Activated B cell treated with CpG ODN at 0.5 μM for 24 hours (primary cell): ENCODE measurements at regions not wholly inside any gene's neighbourhood (a gene's known extent, or its start where the extent isn't known, plus 50 kb on each side); places are given as distances from the start of the nearest gene placed in this dataset.

Source experiments
- ATAC-seq: fragments of 200-7000 bp; cut with Tn5 transposase; one replicate; pipeline ENCODE4 v1.10.0; 2021; ENCODE audit warnings: low read depth, mild to moderate bottlenecking, moderate library complexity
- CTCF ChIA-PET: fragments of 350-600 bp; sonication (Branson Sonifier 250); formaldehyde crosslinking; loops from one replicate; lab custom pipeline; 2021; ENCODE audit warnings: antibody characterized with exemption; lab: Charles Lee
- POLR2A ChIA-PET: fragments of 350-600 bp; sonication (Branson Sonifier 250); formaldehyde crosslinking; loops from one replicate; lab custom pipeline; 2021; ENCODE audit warnings: antibody characterized with exemption; lab: Charles Lee
- DNase-seq: peaks from one replicate; pipeline ENCODE4 v3.0.0; 2022
- H3K27ac Mint-ChIP-seq: one replicate; pipeline ENCODE4 v1.8.0; 2020; ENCODE audit warnings: mixed read lengths
- H3K27me3 Mint-ChIP-seq: one replicate; pipeline ENCODE4 v1.8.0; 2021; ENCODE audit warnings: mixed read lengths
- H3K36me3 Mint-ChIP-seq: one replicate; pipeline ENCODE4 v1.8.0; 2021; ENCODE audit warnings: low read depth, mixed read lengths
- H3K4me1 Mint-ChIP-seq: one replicate; pipeline ENCODE4 v1.8.0; 2021; ENCODE audit warnings: mixed read lengths
- H3K4me3 Mint-ChIP-seq: one replicate; pipeline ENCODE4 v1.8.0; 2020; ENCODE audit warnings: mild to moderate bottlenecking, mixed read lengths
- H3K9me3 Mint-ChIP-seq: one replicate; pipeline ENCODE4 v1.8.0; 2020; ENCODE audit warnings: mixed read lengths
- intact Hi-C: fragments of 100-400 bp; cut with micrococcal nuclease; formaldehyde crosslinking; loops from one replicate; pipeline ENCODE4 v1.15.1; 2024
- TF ChIP-seq, protein P1 (sequence below): fragments of 200-600 bp; IDR thresholded peaks from one replicate; pipeline ENCODE4 v1.8.0; 2022; ENCODE audit warnings: antibody characterized with exemption, mild to moderate bottlenecking

GRCh38 chr14:61623927-61624326 lies 71.4 kb upstream of the HIF1A start:
- ChIA-PET POLR2A (interaction anchor here (0.9 kb wide), 1 partner anchor 14 kb away, joined by 3 read pairs; no protein-coding TSS in a partner anchor), CTCF (no interaction called here)
- Mint-ChIP-seq H3K4me1 (peaks cover 6% of the 10 kb centered on the region), H3K36me3 (no peaks in the 10 kb centered on the region), H3K9me3 (no peaks in the 10 kb centered on the region), H3K27me3 (no peaks in the 10 kb centered on the region), H3K4me3 (no peak overlapping the region), H3K27ac (no peak overlapping the region)
- TF ChIP-seq, protein P1, sequence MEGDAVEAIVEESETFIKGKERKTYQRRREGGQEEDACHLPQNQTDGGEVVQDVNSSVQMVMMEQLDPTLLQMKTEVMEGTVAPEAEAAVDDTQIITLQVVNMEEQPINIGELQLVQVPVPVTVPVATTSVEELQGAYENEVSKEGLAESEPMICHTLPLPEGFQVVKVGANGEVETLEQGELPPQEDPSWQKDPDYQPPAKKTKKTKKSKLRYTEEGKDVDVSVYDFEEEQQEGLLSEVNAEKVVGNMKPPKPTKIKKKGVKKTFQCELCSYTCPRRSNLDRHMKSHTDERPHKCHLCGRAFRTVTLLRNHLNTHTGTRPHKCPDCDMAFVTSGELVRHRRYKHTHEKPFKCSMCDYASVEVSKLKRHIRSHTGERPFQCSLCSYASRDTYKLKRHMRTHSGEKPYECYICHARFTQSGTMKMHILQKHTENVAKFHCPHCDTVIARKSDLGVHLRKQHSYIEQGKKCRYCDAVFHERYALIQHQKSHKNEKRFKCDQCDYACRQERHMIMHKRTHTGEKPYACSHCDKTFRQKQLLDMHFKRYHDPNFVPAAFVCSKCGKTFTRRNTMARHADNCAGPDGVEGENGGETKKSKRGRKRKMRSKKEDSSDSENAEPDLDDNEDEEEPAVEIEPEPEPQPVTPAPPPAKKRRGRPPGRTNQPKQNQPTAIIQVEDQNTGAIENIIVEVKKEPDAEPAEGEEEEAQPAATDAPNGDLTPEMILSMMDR: no peak
- intact Hi-C loops: loop anchor here (5.0 kb wide), 1 partner anchor 37 kb away; no protein-coding TSS in a partner anchor
- ATAC-seq: no peak
- no peak for DNase-seq

- ChIA-PET POLR2A (interaction anchor here (0.5 kb wide), 1 partner anchor 124 kb away, joined by 13 read pairs; no protein-coding TSS in a partner anchor), CTCF (no interaction called here)
- intact Hi-C loops: no loop called here
- no peaks in the 10 kb centered on the region for H3K36me3 Mint-ChIP-seq
- peaks cover 6% of the 10 kb centered on the region for H3K4me1 Mint-ChIP-seq
- no peak overlapping the region for H3K4me3 Mint-ChIP-seq
- no peaks in the 10 kb centered on the region for H3K27me3 Mint-ChIP-seq
- H3K27ac Mint-ChIP-seq: no peak overlapping the region
- ATAC-seq: no peak
- TF ChIP-seq, protein P1: no peak
- DNase-seq: no peak
- no peaks in the 10 kb centered on the region for H3K9me3 Mint-ChIP-seq
Observed at GRCh38 chr14:61625165-61625564, 70.1 kb upstream of the HIF1A start.

DNA sequence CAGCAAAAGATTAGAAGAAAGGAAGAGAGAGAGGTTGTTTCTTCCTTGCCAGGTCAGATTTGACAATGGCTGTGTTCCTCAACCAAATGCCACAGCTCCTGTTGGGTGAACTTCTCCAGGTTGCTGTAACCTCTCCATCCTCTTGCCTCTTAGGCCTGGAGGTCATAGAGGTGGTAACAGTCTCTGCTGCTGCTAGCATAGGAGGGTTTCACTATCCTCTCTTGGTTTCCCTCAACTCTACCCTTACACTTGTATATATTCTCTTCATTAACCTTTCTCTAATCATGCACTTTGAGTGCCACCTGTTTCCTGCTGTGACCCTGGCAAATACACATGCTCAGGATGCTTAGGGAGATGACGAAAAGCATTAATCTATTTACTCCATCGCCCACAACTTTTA lies 67.7 kb upstream of the HIF1A start:
- intact Hi-C loops: no loop called here
- CTCF ChIA-PET: no interaction called here

GRCh38 chr14:61628016-61628725 lies 67.1 kb upstream of the HIF1A start:
- Mint-ChIP-seq H3K27ac (no peak overlapping the region), H3K9me3 (no peaks in the 10 kb centered on the region), H3K36me3 (no peaks in the 10 kb centered on the region), H3K4me3 (no peak overlapping the region), H3K4me1 (no peaks in the 10 kb centered on the region), H3K27me3 (no peaks in the 10 kb centered on the region)
- TF ChIP-seq, protein P1: no peak
- POLR2A ChIA-PET: no interaction called here
- intact Hi-C loops: no loop called here
- ATAC-seq (no peak), DNase-seq (no peak)
- CTCF ChIA-PET: no interaction called here

More for the DNA sequence above, 67.7 kb upstream of the HIF1A start:
- POLR2A ChIA-PET: no interaction called here
- TF ChIP-seq, protein P1: no peak
- H3K36me3 Mint-ChIP-seq: no peaks in the 10 kb centered on the region
- ATAC-seq (no peak), DNase-seq (no peak)
- no peaks in the 10 kb centered on the region for H3K27me3 Mint-ChIP-seq
- H3K4me3 Mint-ChIP-seq: no peak overlapping the region
- no peak overlapping the region for H3K27ac Mint-ChIP-seq
- H3K4me1 Mint-ChIP-seq: no peaks in the 10 kb centered on the region
- H3K9me3 Mint-ChIP-seq: no peaks in the 10 kb centered on the region

DNA sequence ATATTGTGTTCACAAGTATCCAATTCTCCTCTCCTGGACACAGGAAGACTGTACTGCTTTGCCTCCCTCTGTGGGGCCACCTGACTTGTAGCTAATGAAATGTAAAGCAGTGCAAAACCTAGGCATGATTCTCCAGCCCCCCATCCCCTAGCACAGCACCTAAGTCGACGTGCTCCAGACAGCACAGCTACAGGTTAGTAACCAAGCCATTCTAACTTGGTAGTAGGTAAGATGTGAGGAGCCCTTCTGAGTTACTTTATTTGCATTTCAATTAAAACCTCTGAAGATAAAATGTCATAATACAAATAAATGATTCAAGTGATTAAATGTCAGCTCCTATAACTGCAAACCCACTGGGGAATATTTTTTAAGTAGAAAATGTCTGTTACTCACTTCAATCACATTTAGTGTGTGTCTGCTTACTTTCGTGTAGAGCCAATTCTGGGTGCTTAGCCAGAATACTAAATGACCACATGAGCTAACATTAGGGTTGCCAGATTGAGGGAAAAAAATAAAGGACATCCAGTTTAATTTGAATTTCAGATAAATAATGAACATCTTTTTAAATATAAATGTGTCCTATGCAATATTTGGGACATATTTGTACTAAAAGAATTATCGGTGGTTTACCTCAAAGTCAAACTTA lies 64.8 kb upstream of the HIF1A start:
- no peaks in the 10 kb centered on the region for H3K9me3 Mint-ChIP-seq
- no peak overlapping the region for H3K4me3 Mint-ChIP-seq
- no peak for ATAC-seq
- no peaks in the 10 kb centered on the region for H3K27me3 Mint-ChIP-seq
- DNase-seq: no peak
- no peak overlapping the region for H3K27ac Mint-ChIP-seq
- CTCF ChIA-PET: no interaction called here
- POLR2A ChIA-PET: no interaction called here
- TF ChIP-seq, protein P1: no peak
- intact Hi-C loops: no loop called here
- H3K36me3 Mint-ChIP-seq: no peaks in the 10 kb centered on the region
- H3K4me1 Mint-ChIP-seq: peaks cover 3% of the 10 kb centered on the region
